HuH-7.5 (cell line): ENCODE measurements at regions not wholly inside any gene's neighbourhood (a gene's known extent, or its start where the extent isn't known, plus 50 kb on each side); places are given as distances from the start of the nearest gene placed in this dataset.
"Not testable (repeated sequence)": the region's sequence is repeated elsewhere in the genome, so short reads cannot be mapped to it uniquely, and the experiment has no call there.

Experiments
- DNase-seq: peaks from one replicate; pipeline ENCODE4 v3.0.0; 2011; ENCODE audit warnings: low spot score

DNA sequence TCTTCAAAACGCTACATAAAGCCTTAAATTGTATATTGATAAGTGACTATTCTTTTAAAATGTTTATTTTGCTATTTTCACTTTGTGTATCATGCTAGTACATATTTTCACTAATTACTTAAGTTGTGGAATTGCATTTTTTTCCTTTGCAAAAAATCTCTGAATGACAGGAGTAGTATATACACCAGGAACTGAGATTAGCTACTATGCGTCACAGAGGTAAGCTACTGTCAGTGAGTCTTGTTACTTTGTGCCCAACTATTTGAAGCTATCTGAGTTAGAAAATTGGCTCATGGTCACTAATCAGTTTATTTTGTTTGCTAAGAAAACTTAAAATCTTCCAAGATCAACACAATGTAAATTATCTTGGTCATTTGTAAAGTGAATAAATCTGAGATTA, 887.4 kb downstream of the TMTC2 start:
- no peak for DNase-seq

DNA sequence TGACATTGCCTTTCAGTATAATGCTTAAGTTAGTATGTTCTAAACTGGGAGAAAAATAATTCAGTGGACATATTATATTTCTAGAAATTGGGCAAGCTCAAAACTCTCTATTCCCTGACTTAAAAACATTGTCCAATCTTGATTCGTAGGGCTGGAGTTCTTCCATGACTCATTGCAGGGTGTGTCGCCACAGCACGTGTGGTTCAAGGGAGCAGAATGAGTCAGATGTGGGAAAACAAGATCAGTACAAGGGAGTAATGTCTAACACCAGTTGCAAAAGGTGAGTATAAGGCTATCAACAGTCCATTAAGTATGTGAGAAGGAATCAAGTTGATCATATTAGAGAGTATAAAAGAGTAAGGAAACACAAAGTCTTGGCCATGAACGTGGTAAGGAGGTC, 887.0 kb downstream of the TMTC2 start:
- DNase-seq, result no peak

DNA sequence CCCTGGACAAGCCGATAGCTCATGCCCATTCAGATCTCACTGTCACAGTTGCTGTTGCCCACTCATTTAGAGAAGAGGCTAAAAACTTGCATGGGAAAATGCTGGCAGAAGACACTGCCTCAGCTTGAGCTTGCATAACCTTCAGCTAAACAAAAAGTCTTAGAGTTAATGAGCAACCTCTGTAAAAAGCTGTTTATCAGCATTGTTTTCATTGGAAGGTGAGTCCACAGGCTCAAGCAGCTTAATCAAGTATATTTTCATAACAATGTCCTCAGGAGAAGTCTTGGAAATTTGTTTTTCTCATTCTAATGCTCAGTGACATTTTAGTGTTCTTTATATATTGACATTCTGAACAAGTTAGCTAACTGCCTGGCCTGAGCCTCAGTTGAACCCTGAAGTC, 872.9 kb downstream of the TMTC2 start:
- DNase-seq, result no peak

DNA sequence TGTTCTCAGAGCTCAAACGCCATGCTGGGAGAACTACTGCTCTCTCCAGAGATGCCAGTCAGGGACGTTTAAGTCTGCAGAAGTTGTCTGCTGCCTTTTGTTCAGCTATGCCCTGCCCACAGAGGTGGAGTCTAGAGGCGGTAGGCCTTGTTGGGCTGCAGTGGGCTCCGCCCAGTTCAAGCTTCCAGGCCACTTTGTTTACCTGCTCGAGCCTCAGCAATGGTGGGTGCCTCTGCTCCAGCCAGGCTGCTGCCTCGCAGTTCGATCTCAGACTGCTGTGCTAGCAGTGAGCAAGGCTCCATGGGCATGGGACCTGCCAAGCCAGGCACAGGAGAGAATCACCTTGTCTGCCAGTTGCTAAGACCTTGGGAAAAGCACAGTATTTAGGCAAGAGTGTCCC, 869.3 kb downstream of the TMTC2 start:
- not testable (repeated sequence) for DNase-seq

- no peak for DNase-seq
Measured at GRCh38 chr12:83541446-83541845, 854.7 kb downstream of the TMTC2 start.

DNA sequence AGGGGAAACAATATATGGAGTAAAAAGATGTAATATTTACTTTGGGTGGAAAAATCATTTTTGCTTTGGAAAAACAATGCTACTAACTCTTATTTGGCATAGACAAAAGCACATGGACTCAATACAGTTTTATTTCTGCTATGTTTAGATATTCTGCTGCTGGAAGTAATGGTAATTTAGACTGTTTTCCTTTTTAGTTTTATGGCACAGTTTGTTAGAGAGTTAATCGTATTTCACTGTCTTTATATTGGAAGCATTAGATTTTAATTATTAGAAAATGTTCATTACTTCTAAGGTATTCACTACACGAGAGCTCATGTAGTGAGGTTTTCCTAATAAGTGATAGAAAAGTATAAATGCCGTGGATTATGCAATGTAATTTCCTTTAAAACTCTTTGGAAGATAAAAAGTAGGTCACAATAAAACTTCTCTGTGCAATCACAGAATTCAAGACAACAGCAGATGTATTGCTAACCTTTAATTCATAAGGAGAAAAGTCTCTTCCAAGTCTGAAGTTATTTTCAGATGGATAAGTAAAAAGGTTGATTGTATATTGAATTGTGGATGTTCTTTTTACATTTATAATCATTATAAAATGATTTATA, 851.8 kb downstream of the TMTC2 start:
- DNase-seq, result no peak

GRCh38 chr12:83537428-83538053, 850.8 kb downstream of the TMTC2 start:
- no peak for DNase-seq

DNA sequence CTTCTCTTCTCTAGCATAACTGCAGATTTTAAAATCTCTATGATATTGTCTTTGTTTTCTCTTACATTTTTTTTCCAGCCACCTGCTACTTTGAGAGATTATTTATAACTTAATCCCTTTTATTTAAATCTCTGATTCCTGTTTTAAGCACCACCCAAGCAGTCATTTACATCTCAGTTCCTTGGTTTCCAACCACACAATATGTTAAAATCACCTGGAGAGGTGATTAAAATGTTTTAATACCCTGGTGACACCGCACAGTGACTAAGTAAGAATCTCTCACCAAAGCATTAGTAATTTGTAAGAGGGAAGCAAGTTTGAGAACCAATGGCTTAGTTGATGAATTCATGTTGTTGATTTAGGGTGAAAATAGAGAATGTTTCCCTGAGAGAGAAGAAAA, 849.8 kb downstream of the TMTC2 start:
- no peak for DNase-seq

GRCh38 chr12:83528571-83528970, 841.9 kb downstream of the TMTC2 start:
- DNase-seq, result no peak

DNA sequence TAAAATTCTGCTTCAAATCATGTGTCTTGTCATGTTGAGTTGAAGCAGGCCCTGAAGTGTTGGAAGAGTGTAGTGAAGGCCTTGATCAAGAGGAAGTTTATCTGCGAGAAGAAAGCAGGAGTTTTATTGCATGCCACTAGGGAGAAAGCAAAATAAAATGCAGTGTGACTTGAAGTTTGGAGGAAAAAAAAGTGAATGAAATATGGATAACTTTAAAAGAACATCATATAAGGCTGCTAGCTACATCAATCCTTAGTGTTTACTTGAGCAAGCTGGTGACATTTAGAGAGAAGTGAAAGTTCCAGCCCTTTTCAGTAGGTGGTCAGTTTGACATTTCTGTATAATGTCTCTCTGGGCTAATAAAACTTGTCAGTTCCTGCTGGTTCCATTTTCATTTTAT, 841.1 kb downstream of the TMTC2 start:
- DNase-seq, result no peak

DNA sequence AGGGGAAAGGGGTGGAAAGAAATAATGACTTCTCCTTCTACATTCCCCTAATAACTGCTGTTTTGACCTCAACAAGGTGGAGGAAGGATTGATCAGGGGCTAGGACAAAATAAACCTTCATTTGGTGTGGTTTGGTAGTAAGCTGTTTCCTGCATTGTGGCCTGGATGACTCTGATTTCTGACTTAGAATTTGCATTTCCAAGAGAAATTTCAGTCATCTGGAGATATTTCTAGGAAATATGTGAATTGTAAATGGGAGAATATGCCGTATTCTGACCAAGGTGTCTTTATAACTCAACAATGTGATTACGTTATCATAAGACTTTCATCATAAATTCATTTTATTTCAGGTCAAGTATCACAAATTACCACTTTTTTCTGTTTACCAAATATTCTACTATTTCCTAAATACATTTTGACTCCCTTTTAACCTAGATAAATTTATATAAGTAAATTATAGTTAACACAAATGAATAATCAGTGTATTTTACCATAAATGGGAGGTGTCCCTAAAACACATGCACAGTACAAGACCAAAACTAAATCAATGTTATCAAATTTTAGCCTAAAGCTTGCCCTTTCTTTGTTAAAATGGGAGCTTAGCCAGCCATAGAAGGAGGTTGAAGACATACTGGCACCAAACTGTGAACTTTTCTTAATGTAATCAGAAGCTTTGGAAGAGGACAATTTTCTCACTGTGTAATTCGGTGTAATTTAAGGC, 828.8 kb downstream of the TMTC2 start:
- no peak for DNase-seq

DNA sequence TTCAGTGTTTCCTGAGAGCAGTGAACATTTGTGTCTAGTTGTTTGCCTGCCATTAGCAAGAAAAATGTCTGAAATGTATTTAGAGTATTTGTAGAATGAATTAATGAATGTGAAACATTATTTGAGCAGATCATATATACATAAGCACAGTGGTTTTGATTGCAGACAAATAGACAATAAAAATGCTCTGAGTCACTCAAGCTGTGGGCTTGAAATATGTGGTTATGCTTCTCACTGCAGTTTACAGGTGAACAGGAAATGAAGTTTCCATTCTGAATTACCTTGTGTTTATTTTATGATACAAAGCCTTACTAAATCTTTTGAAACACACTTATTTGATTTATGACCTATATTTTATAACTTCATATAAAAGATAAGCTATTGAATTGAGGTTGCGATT, 827.7 kb downstream of the TMTC2 start:
- no peak for DNase-seq

GRCh38 chr12:83506841-83507240, 820.1 kb downstream of the TMTC2 start:
- no peak for DNase-seq

DNA sequence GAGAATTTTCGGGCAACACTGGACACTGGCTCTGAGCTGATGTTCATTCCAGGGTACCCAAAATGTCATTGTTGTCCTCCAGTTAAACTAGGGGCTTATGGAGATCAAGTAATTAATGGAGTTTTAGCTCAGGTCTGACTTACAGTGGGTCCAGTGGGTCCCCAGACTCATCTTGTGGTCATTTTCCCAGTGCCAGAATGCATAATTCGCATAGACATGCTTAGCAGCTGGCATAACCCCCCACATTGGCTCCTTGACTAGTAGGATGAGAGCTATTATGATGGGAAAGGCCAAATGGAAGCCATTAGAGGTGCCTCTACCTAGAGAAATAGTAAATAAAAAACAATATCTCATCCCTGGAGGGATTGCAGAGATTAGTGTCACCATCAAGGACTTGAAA, 818.9 kb downstream of the TMTC2 start:
- no peak for DNase-seq

GRCh38 chr12:83499894-83500293, 813.2 kb downstream of the TMTC2 start:
- DNase-seq, result not testable (repeated sequence)

DNA sequence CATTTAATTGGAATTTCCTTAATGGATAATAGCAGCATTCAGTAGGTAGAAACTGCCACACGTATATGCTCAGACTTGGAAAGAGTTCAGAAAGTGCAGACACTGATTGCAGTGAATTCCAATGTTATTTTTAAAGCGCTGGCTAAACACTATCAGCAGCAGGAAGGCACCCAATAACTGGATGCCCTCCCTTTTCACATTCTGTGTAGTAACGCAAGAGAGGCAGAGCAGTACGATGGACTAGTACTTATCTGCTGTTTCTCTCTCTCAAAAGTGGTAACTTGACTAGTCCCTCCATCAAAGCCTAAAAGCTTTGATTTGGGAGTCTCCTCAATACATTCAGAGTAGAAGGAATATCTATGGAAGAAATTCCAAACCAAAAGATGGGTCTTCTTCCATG, 791.0 kb downstream of the TMTC2 start:
- no peak for DNase-seq

DNA sequence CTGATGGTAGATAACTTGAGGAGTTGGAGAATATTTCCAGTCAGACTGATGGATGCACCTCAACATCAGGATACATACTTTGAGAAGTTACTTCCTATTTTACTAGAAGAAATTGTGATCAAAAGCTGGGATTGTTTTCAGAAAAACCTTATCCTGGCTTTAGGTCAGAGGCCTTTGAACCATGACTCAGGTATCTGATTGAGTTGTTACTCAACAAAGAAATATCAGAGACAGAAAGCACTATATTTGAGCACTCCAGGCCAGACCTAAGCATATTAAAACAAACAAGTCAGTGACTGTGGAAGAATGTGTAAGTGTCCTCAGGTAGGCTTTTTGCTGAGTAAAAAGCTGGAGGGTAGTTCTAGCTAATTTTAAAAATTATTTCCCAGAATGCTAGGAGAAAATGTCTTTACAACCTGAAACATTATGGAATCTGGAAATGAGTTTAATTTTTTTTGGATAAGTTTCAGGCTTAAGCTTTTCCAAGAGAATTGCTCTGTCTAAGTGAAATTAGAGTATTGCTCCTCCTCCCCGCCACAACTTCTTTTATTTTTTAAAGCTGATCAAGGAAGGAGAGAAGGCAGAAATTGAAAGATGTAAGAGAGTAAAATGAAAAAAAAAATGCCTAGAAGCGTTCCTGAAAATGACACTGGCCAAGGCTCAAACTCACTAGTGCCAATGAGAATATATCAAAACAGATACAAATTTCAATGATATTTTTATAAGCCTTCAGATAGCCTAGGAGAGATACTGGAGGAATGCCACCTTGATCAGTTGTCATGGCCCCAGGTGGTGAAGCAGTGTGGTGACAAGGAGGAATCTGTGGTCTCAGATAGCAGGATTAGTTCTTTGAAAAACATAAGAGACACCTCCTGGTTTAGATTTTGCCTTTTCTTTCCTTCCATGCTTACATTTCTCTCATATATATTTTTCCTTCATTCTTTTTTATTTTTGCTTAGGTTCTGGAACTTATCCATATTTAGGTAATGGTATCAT, 790.3 kb downstream of the TMTC2 start:
- DNase-seq, result no peak

DNA sequence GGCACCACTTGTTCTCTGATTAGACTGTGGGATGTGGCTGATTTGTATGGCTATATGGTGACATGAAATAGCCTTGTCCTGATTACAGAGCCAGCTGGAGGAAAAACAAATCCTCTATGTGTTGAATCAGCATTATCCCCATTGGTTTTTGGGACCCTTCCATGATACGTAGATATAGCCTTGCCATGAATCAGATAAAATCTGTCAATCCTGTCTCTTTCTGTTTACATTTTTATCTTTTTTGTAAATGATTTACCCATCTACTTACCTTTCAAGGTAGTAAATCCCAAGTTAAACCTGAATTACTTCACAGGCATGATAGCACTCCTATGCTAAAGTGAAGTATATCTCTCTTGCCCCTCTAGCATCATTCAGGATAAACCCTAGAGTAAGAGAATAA, 789.3 kb downstream of the TMTC2 start:
- DNase-seq, result no peak

DNA sequence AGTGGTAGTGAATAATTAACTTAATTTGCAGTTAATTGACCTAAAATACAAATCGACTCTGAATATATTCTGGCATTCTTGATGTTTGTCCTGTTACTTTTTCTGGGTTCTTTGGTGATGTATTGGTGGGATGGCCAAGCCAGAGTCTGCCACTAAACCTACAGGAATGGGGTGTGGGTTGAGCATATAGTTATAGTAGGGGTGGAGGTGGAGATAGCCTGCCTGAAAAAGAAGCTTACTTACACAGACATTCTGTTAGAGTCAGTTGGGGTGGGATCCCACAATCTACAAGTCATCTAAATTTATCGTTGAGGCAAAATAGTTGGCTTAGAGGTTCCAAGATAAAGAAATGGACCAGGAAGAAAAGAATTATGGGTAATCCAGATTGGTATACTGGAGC, 787.7 kb downstream of the TMTC2 start:
- no peak for DNase-seq

GRCh38 chr12:83473408-83474095, 786.8 kb downstream of the TMTC2 start:
- no peak for DNase-seq

DNA sequence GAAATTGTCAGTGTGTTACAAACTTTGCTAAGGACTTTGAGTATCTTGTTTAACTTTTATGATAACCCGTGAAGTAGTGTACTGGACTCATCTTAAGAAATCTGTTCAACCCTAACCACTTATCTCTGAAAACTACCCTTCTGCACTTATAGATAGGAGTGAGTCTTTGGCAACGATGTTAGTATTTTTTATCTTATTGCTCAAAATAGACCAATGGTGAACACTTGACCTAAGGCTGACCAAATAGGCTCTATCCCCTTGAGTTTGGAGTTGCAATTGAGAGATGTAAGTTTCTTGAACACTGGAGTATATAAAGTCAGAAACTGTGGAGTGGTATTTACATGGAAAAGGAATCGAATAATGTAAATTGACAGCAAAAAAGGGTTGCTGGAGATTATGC, 786.1 kb downstream of the TMTC2 start:
- DNase-seq, result no peak

DNA sequence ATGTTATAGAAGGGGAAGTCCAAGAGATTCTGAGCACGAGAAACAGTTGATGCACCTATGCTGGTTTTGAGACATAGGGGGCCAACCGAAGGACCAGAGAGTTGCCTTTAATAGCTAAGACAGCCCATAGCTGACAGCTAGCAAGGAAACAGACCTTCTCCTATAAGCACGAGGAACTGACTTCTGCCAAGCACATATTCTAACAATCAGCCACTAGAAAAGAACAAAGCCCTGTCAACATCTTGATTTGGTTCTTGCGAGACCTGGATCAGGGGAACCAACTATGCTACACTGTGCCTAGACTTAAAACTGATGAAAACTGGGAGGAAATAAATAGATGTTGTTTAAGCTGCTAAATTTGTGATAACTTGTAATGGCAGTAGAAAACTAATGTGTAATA, 785.6 kb downstream of the TMTC2 start:
- DNase-seq, result no peak
